WTC11 (cell line): ENCODE measurements at regions not wholly inside any gene's neighbourhood (a gene's known extent, or its start where the extent isn't known, plus 50 kb on each side); places are given as distances from the start of the nearest gene placed in this dataset.
"Not testable (repeated sequence)": the region's sequence is repeated elsewhere in the genome, so short reads cannot be mapped to it uniquely, and the experiment has no call there.

Experiments
- ATAC-seq: fragments of 200-7000 bp; cut with Tn5 transposase; 2 replicates; pipeline ENCODE4 v1.10.0; 2021; ENCODE audit warnings: mild to moderate bottlenecking, moderate library complexity
- CTCF ChIA-PET: fragments of 300-600 bp; sonication (Branson Sonifier 250); formaldehyde crosslinking; loops from one replicate; lab custom pipeline; 2021; ENCODE audit warnings: antibody characterized with exemption; lab: Charles Lee
- POLR2A ChIA-PET: fragments of 350-600 bp; sonication (Branson Sonifier 250); formaldehyde crosslinking; loops from one replicate; lab custom pipeline; 2021; ENCODE audit warnings: antibody characterized with exemption; lab: Charles Lee
- DNase-seq: peaks from one replicate; pipeline ENCODE4 v3.0.0; 2021; ENCODE audit warnings: low spot score
- H3K27ac Mint-ChIP-seq: 2 replicates; pipeline ENCODE4 v1.8.0; 2021; ENCODE audit warnings: mixed read lengths
- H3K27me3 Mint-ChIP-seq: 2 replicates; pipeline ENCODE4 v1.8.0; 2021; ENCODE audit warnings: low read depth, mild to moderate bottlenecking, moderate library complexity, mixed read lengths
- H3K36me3 Mint-ChIP-seq: 2 replicates; pipeline ENCODE4 v1.8.0; 2021; ENCODE audit warnings: mixed read lengths
- H3K4me1 Mint-ChIP-seq: 2 replicates; pipeline ENCODE4 v1.8.0; 2022; ENCODE audit warnings: mixed read lengths
- H3K4me3 Mint-ChIP-seq: 2 replicates; pipeline ENCODE4 v1.8.0; 2021; ENCODE audit warnings: mild to moderate bottlenecking, moderate library complexity, mixed read lengths
- H3K9me3 Mint-ChIP-seq: 2 replicates; pipeline ENCODE4 v1.8.0; 2021; ENCODE audit warnings: mixed read lengths
- EMX1 ChIP-seq: fragments of 250-450 bp; sonication (Bioruptor Pico); IDR thresholded peaks from 2 replicates; pipeline ENCODE4 v1.8.0; 2021; ENCODE audit warnings: mild to moderate bottlenecking
- GABPB1 ChIP-seq: sonication (generic); formaldehyde crosslinking; IDR thresholded peaks from 2 replicates; pipeline ENCODE4 v1.8.1; 2023; ENCODE audit warnings: mild to moderate bottlenecking, missing genetic modification reagents
- NFYB ChIP-seq: sonication (generic); formaldehyde crosslinking; conservative IDR thresholded peaks from 2 replicates; pipeline ENCODE4 v1.8.0; 2022; ENCODE audit warnings: low read depth, missing genetic modification reagents
- TCF7 ChIP-seq: sonication (generic); formaldehyde crosslinking; IDR thresholded peaks from 2 replicates; pipeline ENCODE4 v1.8.0; 2022; ENCODE audit warnings: mild to moderate bottlenecking, low read depth, missing genetic modification reagents, moderate library complexity
- TP53 ChIP-seq: sonication (generic); formaldehyde crosslinking; IDR thresholded peaks from 2 replicates; pipeline ENCODE4 v1.8.1; 2023; ENCODE audit warnings: mild to moderate bottlenecking, missing genetic modification reagents
- ZBTB21 ChIP-seq: sonication (generic); formaldehyde crosslinking; IDR thresholded peaks from 2 replicates; pipeline ENCODE4 v1.8.1; 2023; ENCODE audit warnings: mild to moderate bottlenecking, missing genetic modification reagents, borderline replicate concordance
- TF ChIP-seq, protein P1 (sequence below): sonication (generic); formaldehyde crosslinking; IDR thresholded peaks from 2 replicates; pipeline ENCODE4 v1.8.0; 2023; ENCODE audit warnings: mild to moderate bottlenecking, missing genetic modification reagents
- TF ChIP-seq, protein P2 (sequence below): sonication (generic); formaldehyde crosslinking; IDR thresholded peaks from 2 replicates; pipeline ENCODE4 v1.8.0; 2023; ENCODE audit warnings: missing genetic modification reagents, mild to moderate bottlenecking, borderline replicate concordance
- TF ChIP-seq, protein P3 (sequence below): sonication (generic); formaldehyde crosslinking; IDR thresholded peaks from 2 replicates; pipeline ENCODE4 v1.8.0; 2022; ENCODE audit warnings: mild to moderate bottlenecking, missing genetic modification reagents
- TF ChIP-seq, protein P4 (sequence below): sonication (generic); formaldehyde crosslinking; IDR thresholded peaks from 2 replicates; pipeline ENCODE4 v1.8.1; 2022; ENCODE audit warnings: low read depth, mild to moderate bottlenecking, moderate library complexity, missing genetic modification reagents, borderline replicate concordance

DNA sequence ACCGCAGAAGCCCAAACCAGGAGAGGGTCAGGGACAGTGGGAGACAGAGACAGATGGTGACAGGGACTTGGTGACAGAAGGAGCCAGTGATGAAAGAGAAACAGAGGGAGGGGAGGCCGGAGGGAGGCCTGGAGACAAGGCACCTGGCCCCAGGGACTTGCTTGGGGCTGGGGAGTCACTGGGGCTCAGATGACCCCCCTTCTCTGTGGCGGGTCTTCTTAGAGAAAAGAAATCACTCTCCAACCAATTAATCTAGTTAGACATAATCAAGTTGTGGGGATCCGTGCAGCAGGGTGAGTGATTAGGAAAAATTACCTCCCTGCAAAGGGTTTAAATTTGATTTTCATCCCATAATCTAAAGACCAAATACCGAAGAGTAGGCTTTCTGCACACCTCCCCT lies 519.8 kb downstream of the PTPRU start (continued):
- TF ChIP-seq, protein P1, sequence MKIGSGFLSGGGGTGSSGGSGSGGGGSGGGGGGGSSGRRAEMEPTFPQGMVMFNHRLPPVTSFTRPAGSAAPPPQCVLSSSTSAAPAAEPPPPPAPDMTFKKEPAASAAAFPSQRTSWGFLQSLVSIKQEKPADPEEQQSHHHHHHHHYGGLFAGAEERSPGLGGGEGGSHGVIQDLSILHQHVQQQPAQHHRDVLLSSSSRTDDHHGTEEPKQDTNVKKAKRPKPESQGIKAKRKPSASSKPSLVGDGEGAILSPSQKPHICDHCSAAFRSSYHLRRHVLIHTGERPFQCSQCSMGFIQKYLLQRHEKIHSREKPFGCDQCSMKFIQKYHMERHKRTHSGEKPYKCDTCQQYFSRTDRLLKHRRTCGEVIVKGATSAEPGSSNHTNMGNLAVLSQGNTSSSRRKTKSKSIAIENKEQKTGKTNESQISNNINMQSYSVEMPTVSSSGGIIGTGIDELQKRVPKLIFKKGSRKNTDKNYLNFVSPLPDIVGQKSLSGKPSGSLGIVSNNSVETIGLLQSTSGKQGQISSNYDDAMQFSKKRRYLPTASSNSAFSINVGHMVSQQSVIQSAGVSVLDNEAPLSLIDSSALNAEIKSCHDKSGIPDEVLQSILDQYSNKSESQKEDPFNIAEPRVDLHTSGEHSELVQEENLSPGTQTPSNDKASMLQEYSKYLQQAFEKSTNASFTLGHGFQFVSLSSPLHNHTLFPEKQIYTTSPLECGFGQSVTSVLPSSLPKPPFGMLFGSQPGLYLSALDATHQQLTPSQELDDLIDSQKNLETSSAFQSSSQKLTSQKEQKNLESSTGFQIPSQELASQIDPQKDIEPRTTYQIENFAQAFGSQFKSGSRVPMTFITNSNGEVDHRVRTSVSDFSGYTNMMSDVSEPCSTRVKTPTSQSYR (CRISPR knock-in tag) = no peak
- no peak for TF ChIP-seq ZBTB21
- TF ChIP-seq, protein P2, sequence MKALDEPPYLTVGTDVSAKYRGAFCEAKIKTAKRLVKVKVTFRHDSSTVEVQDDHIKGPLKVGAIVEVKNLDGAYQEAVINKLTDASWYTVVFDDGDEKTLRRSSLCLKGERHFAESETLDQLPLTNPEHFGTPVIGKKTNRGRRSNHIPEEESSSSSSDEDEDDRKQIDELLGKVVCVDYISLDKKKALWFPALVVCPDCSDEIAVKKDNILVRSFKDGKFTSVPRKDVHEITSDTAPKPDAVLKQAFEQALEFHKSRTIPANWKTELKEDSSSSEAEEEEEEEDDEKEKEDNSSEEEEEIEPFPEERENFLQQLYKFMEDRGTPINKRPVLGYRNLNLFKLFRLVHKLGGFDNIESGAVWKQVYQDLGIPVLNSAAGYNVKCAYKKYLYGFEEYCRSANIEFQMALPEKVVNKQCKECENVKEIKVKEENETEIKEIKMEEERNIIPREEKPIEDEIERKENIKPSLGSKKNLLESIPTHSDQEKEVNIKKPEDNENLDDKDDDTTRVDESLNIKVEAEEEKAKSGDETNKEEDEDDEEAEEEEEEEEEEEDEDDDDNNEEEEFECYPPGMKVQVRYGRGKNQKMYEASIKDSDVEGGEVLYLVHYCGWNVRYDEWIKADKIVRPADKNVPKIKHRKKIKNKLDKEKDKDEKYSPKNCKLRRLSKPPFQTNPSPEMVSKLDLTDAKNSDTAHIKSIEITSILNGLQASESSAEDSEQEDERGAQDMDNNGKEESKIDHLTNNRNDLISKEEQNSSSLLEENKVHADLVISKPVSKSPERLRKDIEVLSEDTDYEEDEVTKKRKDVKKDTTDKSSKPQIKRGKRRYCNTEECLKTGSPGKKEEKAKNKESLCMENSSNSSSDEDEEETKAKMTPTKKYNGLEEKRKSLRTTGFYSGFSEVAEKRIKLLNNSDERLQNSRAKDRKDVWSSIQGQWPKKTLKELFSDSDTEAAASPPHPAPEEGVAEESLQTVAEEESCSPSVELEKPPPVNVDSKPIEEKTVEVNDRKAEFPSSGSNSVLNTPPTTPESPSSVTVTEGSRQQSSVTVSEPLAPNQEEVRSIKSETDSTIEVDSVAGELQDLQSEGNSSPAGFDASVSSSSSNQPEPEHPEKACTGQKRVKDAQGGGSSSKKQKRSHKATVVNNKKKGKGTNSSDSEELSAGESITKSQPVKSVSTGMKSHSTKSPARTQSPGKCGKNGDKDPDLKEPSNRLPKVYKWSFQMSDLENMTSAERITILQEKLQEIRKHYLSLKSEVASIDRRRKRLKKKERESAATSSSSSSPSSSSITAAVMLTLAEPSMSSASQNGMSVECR (CRISPR knock-in tag) = no peak
- no peak for TF ChIP-seq TCF7 (CRISPR knock-in tag)
- no peak for TF ChIP-seq EMX1 (CRISPR knock-in tag)
- TF ChIP-seq, protein P3, sequence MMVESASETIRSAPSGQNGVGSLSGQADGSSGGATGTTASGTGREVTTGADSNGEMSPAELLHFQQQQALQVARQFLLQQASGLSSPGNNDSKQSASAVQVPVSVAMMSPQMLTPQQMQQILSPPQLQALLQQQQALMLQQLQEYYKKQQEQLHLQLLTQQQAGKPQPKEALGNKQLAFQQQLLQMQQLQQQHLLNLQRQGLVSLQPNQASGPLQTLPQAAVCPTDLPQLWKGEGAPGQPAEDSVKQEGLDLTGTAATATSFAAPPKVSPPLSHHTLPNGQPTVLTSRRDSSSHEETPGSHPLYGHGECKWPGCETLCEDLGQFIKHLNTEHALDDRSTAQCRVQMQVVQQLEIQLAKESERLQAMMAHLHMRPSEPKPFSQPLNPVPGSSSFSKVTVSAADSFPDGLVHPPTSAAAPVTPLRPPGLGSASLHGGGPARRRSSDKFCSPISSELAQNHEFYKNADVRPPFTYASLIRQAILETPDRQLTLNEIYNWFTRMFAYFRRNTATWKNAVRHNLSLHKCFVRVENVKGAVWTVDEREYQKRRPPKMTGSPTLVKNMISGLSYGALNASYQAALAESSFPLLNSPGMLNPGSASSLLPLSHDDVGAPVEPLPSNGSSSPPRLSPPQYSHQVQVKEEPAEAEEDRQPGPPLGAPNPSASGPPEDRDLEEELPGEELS = no peak
- no peak for TF ChIP-seq NFYB (CRISPR knock-in tag)
- TF ChIP-seq, all 79 proteins: peak for 0

DNA sequence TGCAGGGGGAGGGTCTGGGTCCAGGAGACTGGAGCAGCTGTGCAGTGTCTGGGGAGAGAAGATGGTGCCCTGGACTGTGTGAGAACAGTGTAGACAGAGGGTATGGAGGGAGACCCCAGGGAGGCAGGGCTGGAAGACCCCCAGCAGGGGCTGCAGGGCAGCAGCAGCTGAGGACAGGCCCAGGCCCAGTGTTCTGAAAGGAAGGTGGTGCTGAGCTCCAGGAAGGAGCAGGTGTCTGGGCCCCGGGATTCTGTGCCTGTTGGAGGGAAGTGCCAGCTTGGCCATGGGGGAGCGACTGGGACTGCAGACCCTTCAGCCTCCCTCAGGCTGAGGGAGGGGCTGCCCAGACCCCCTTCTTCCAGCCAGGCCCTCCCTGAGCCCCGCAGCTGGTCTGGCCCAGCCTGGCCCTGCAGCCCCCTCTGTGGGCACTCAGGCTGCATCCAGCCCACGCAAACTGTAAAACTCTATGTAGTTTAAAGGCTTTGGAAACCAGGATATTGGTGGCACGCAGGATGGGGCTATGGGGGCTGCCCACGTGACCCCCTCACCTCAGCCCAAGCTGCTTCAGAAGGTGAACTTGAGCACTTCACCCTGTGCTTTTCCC lies 519.2 kb downstream of the PTPRU start:
- ATAC-seq, DNase-seq, H3K4me3 Mint-ChIP-seq, H3K27ac Mint-ChIP-seq, H3K9me3 Mint-ChIP-seq, H3K36me3 Mint-ChIP-seq, POLR2A ChIA-PET, H3K27me3 Mint-ChIP-seq, H3K4me1 Mint-ChIP-seq: not testable (repeated sequence)
- CTCF ChIA-PET = interaction anchor here (1.2 kb wide), 1 partner anchor 37 kb away, joined by 4 read pairs; no protein-coding TSS in a partner anchor

DNA sequence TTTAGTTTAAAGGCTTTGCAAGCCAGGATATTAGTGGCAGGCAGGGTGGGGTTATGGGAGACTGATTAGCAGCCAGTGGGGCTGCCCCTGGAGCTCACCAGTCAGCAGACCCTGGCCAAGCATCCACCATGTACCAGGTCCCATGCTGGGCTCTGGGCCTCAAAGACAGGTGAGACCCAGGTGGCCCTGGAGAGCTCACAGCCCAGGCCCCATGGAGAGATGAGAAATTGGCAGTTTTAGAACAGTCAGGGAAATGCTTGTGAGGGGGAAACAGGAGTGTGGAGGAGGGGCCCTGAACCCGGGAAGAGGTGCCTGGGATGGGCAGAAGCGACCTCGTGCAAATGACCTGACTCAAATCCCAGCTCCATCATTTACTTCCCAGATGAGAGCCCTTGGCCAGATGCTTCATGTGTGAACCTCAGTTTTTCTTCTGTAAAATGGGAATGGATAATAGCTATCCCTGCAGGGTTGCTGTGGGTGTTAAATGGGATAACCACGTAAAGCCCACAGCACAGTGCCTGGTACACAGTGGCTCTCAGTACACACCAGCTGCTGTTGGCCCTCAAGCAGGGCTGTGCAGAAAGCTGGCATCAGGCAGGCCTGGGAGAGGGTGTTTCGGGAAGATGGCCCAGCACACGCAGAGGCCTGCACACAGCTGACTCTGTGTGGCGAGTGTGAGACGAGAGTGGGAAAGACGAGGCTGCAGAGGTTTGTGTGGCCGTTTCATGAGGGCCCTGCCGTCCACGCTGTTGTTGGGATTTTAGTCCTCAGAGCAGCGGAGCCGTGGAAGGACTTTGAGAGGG lies 518.5 kb downstream of the PTPRU start:
- Mint-ChIP-seq H3K9me3 (no peaks in the 10 kb centered on the region), H3K27me3 (no peaks in the 10 kb centered on the region), H3K36me3 (no peaks in the 10 kb centered on the region), H3K27ac (no peak overlapping the region), H3K4me3 (no peak overlapping the region), H3K4me1 (no peaks in the 10 kb centered on the region)
- DNase-seq = no peak
- no peak for TF ChIP-seq GABPB1 (CRISPR knock-in tag)
- TF ChIP-seq, protein P4, sequence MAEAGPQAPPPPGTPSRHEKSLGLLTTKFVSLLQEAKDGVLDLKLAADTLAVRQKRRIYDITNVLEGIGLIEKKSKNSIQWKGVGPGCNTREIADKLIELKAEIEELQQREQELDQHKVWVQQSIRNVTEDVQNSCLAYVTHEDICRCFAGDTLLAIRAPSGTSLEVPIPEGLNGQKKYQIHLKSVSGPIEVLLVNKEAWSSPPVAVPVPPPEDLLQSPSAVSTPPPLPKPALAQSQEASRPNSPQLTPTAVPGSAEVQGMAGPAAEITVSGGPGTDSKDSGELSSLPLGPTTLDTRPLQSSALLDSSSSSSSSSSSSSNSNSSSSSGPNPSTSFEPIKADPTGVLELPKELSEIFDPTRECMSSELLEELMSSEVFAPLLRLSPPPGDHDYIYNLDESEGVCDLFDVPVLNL (CRISPR knock-in tag) = no peak
- no peak for TF ChIP-seq TP53 (CRISPR knock-in tag)
- ChIA-PET CTCF (interaction anchor here (1.2 kb wide), 1 partner anchor 38 kb away, joined by 4 read pairs; no protein-coding TSS in a partner anchor), POLR2A (no interaction called here)
- no peak for ATAC-seq
